ENCODE measurements at regions not wholly inside any gene's neighbourhood (a gene's known extent, or its start where the extent isn't known, plus 50 kb on each side); places are given as distances from the start of the nearest gene placed in this dataset.

GRCh38 chr6:110037726-110038295 is 59.7 kb downstream of the GPR6 start:
- no peaks in the 10 kb centered on the region for H3K27me3 ChIP-seq (ENCODE audit: insufficient read depth, low read length, poor library complexity)
- H2AK5ac ChIP-seq (ENCODE audit: low read length), result no peak overlapping the region
- no peak overlapping the region for H3K4ac ChIP-seq (ENCODE audit: low read depth, low read length)
- no peaks in the 10 kb centered on the region for H3K79me2 ChIP-seq (ENCODE audit: control insufficient read depth, insufficient read depth, low read length)
- no CpG with 5 or more reads among the region's 9 CpGs for WGBS (ENCODE audit: extremely low coverage, insufficient coverage, low lambda C conversion rate)
- no peak overlapping the region for H4K5ac ChIP-seq (ENCODE audit: low read length)
- H3K23ac ChIP-seq (ENCODE audit: low read length), result no peak overlapping the region
- no peak overlapping the region for H2BK15ac ChIP-seq (replicated peaks; ENCODE audit: low read depth)
- no peak overlapping the region for H3K9ac ChIP-seq (ENCODE audit: low read length)
- DNase-seq, result no peak
- no peak overlapping the region for H2BK5ac ChIP-seq (ENCODE audit: low read length)
- no peaks in the 10 kb centered on the region for H3K79me1 ChIP-seq (ENCODE audit: low read length)
- H3K4me1 ChIP-seq (ENCODE audit: control insufficient read depth, low read depth, low read length), result peaks cover 3% of the 10 kb centered on the region
- peak overlapping the region; percentile 10 for H3K56ac ChIP-seq (ENCODE audit: low read length)
- no peaks in the 10 kb centered on the region for H3K36me3 ChIP-seq (ENCODE audit: control insufficient read depth, insufficient read depth, low read length)
- no peak overlapping the region for H2BK120ac ChIP-seq (ENCODE audit: low read depth, low read length)
- no peak overlapping the region for H3K18ac ChIP-seq (ENCODE audit: low read length)
- no peak overlapping the region for H3K27ac ChIP-seq (ENCODE audit: low read depth, low read length)
- no peak overlapping the region for H4K8ac ChIP-seq (ENCODE audit: low read depth, low read length)
- no peak overlapping the region for H3K4me2 ChIP-seq (ENCODE audit: low read length)
- H3K4me3 ChIP-seq (ENCODE audit: low read length), result no peak overlapping the region

DNA sequence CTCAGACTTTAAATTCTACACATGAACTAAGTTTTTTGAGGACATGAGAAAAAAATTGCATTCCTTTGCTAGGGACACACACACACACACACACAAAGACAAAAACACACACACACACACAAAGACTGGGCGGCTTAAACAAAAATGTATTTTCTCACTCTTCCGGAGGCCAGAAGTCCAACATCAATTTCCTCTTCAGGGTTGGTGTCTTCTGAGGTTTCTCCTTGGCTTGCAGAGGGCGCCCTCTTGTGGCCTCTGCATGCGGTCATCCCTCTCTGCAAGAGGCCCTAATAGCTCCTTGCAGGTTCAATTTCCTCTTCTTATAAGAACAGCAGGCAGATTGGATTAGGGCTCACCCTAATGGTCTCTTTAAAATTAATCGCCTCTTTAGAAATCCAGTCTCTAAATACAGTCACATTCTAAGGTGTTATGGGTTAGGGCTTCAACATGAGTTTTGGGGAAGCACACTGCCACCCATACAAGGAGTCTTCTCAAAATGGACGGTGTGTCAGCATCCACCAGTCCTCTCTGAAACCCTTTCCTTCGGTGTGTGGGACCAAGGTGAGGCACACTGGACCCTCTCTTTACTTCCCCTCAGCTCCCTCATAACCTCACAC is 61.4 kb downstream of the GPR6 start:
- Histone ChIP-seq H3K27ac (ENCODE audit: low read depth, low read length) (no peak overlapping the region), H3K36me3 (ENCODE audit: control insufficient read depth, insufficient read depth, low read length) (no peaks in the 10 kb centered on the region), H2BK5ac (ENCODE audit: low read length) (no peak overlapping the region)

GRCh38 chr6:110039981-110040383 is 61.9 kb downstream of the GPR6 start:
- no peak overlapping the region for H3K27ac ChIP-seq (ENCODE audit: low read depth, low read length)
- H3K4me2 ChIP-seq (ENCODE audit: low read length), result no peak overlapping the region
- peak overlapping the region; percentile 56 for H3K9ac ChIP-seq (ENCODE audit: low read length)
- H4K8ac ChIP-seq (ENCODE audit: low read depth, low read length), result no peak overlapping the region
- H3K56ac ChIP-seq (ENCODE audit: low read length), result peak overlapping the region; percentile 63
- H2BK15ac ChIP-seq (replicated peaks; ENCODE audit: low read depth), result no peak overlapping the region
- no peak overlapping the region for H3K4me3 ChIP-seq (ENCODE audit: low read length)
- H3K79me1 ChIP-seq (ENCODE audit: low read length), result no peaks in the 10 kb centered on the region
- H3K18ac ChIP-seq (ENCODE audit: low read length), result peak overlapping the region; percentile 57
- H3K27me3 ChIP-seq (ENCODE audit: insufficient read depth, low read length, poor library complexity), result no peaks in the 10 kb centered on the region
- no peak overlapping the region for H3K23ac ChIP-seq (ENCODE audit: low read length)
- no peaks in the 10 kb centered on the region for H3K36me3 ChIP-seq (ENCODE audit: control insufficient read depth, insufficient read depth, low read length)
- H3K4me1 ChIP-seq (ENCODE audit: control insufficient read depth, low read depth, low read length), result peaks cover 3% of the 10 kb centered on the region
- H2AK5ac ChIP-seq (ENCODE audit: low read length), result no peak overlapping the region
- peak; percentile 59 for DNase-seq
- H3K79me2 ChIP-seq (ENCODE audit: control insufficient read depth, insufficient read depth, low read length), result no peaks in the 10 kb centered on the region
- H4K5ac ChIP-seq (ENCODE audit: low read length), result no peak overlapping the region
- no CpG with 5 or more reads among the region's 15 CpGs for WGBS (ENCODE audit: extremely low coverage, insufficient coverage, low lambda C conversion rate)
- no peak overlapping the region for H3K4ac ChIP-seq (ENCODE audit: low read depth, low read length)
- H2BK5ac ChIP-seq (ENCODE audit: low read length), result no peak overlapping the region
- H2BK120ac ChIP-seq (ENCODE audit: low read depth, low read length), result no peak overlapping the region

More for the DNA sequence above, 61.4 kb downstream of the GPR6 start:
- Histone ChIP-seq H3K56ac (ENCODE audit: low read length) (peak overlapping the region; percentile 63), H3K27me3 (ENCODE audit: insufficient read depth, low read length, poor library complexity) (no peaks in the 10 kb centered on the region), H3K4ac (ENCODE audit: low read depth, low read length) (no peak overlapping the region), H2BK15ac (replicated peaks; ENCODE audit: low read depth) (no peak overlapping the region), H4K8ac (ENCODE audit: low read depth, low read length) (no peak overlapping the region), H2AK5ac (ENCODE audit: low read length) (no peak overlapping the region), H4K5ac (ENCODE audit: low read length) (no peak overlapping the region), H3K4me2 (ENCODE audit: low read length) (no peak overlapping the region), H3K4me1 (ENCODE audit: control insufficient read depth, low read depth, low read length) (peaks cover 3% of the 10 kb centered on the region), H3K79me1 (ENCODE audit: low read length) (no peaks in the 10 kb centered on the region), H3K18ac (ENCODE audit: low read length) (peak overlapping the region; percentile 57), H3K9ac (ENCODE audit: low read length) (peak overlapping the region; percentile 56), H2BK120ac (ENCODE audit: low read depth, low read length) (no peak overlapping the region), H3K23ac (ENCODE audit: low read length) (no peak overlapping the region), H3K79me2 (ENCODE audit: control insufficient read depth, insufficient read depth, low read length) (no peaks in the 10 kb centered on the region), H3K4me3 (ENCODE audit: low read length) (no peak overlapping the region)
- DNase-seq, result peak; percentile 94
- WGBS (ENCODE audit: extremely low coverage, insufficient coverage, low lambda C conversion rate), result no CpG with 5 or more reads among the region's 7 CpGs

DNA sequence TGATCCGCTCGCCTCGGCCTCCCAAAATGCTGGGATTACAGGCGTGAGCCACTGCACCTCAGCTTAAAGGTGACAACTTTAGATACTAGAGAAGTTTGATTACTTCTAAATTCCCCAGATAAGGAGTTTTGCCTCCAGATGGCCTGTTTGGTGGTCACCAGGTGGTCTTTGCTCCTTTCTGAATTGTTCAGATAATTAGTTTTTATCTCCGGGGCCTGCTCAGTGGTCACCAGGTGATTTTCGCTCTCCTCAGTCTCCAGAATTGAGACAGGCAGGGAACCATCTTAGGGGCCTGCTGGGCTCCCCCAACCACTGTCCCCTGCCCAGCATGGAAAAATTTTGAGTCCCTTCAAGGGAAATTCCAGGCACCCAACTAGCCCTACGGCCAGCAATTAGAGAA is 62.6 kb downstream of the GPR6 start:
- Histone ChIP-seq H3K4me1 (ENCODE audit: control insufficient read depth, low read depth, low read length) (peaks cover 3% of the 10 kb centered on the region), H3K18ac (ENCODE audit: low read length) (no peak overlapping the region), H3K27ac (ENCODE audit: low read depth, low read length) (no peak overlapping the region), H3K79me2 (ENCODE audit: control insufficient read depth, insufficient read depth, low read length) (no peaks in the 10 kb centered on the region), H3K27me3 (ENCODE audit: insufficient read depth, low read length, poor library complexity) (no peaks in the 10 kb centered on the region), H3K56ac (ENCODE audit: low read length) (no peak overlapping the region), H3K4ac (ENCODE audit: low read depth, low read length) (no peak overlapping the region), H2AK5ac (ENCODE audit: low read length) (no peak overlapping the region), H2BK120ac (ENCODE audit: low read depth, low read length) (no peak overlapping the region), H3K9ac (ENCODE audit: low read length) (no peak overlapping the region), H2BK15ac (replicated peaks; ENCODE audit: low read depth) (no peak overlapping the region), H4K5ac (ENCODE audit: low read length) (no peak overlapping the region), H3K4me3 (ENCODE audit: low read length) (no peak overlapping the region), H2BK5ac (ENCODE audit: low read length) (no peak overlapping the region), H3K36me3 (ENCODE audit: control insufficient read depth, insufficient read depth, low read length) (no peaks in the 10 kb centered on the region), H3K4me2 (ENCODE audit: low read length) (no peak overlapping the region), H3K79me1 (ENCODE audit: low read length) (no peaks in the 10 kb centered on the region), H3K23ac (ENCODE audit: low read length) (no peak overlapping the region), H4K8ac (ENCODE audit: low read depth, low read length) (no peak overlapping the region)
- peak; percentile 56 for DNase-seq
- no CpG with 5 or more reads among the region's 7 CpGs for WGBS (ENCODE audit: extremely low coverage, insufficient coverage, low lambda C conversion rate)

GRCh38 chr6:110041126-110041525 is 63.0 kb downstream of the GPR6 start:
- Histone ChIP-seq H3K27me3 (ENCODE audit: insufficient read depth, low read length, poor library complexity) (no peaks in the 10 kb centered on the region), H2BK15ac (replicated peaks; ENCODE audit: low read depth) (no peak overlapping the region), H3K79me1 (ENCODE audit: low read length) (no peaks in the 10 kb centered on the region), H2BK120ac (ENCODE audit: low read depth, low read length) (no peak overlapping the region), H3K36me3 (ENCODE audit: control insufficient read depth, insufficient read depth, low read length) (no peaks in the 10 kb centered on the region), H3K4me1 (ENCODE audit: control insufficient read depth, low read depth, low read length) (peaks cover 3% of the 10 kb centered on the region), H3K4ac (ENCODE audit: low read depth, low read length) (no peak overlapping the region), H3K4me3 (ENCODE audit: low read length) (no peak overlapping the region), H3K56ac (ENCODE audit: low read length) (peak overlapping the region; percentile 51), H3K23ac (ENCODE audit: low read length) (no peak overlapping the region), H3K79me2 (ENCODE audit: control insufficient read depth, insufficient read depth, low read length) (no peaks in the 10 kb centered on the region), H3K9ac (ENCODE audit: low read length) (no peak overlapping the region), H2BK5ac (ENCODE audit: low read length) (no peak overlapping the region), H2AK5ac (ENCODE audit: low read length) (no peak overlapping the region), H3K18ac (ENCODE audit: low read length) (peak overlapping the region; percentile 3), H4K5ac (ENCODE audit: low read length) (no peak overlapping the region), H3K4me2 (ENCODE audit: low read length) (no peak overlapping the region), H3K27ac (ENCODE audit: low read depth, low read length) (no peak overlapping the region), H4K8ac (ENCODE audit: low read depth, low read length) (no peak overlapping the region)
- WGBS (ENCODE audit: extremely low coverage, insufficient coverage, low lambda C conversion rate), result no CpG with 5 or more reads among the region's 2 CpGs
- peak; percentile 35 for DNase-seq

GRCh38 chr6:110041830-110042229 is 63.7 kb downstream of the GPR6 start:
- Histone ChIP-seq H3K79me1 (ENCODE audit: low read length) (no peaks in the 10 kb centered on the region), H3K4me3 (ENCODE audit: low read length) (no peak overlapping the region), H3K79me2 (ENCODE audit: control insufficient read depth, insufficient read depth, low read length) (no peaks in the 10 kb centered on the region), H3K23ac (ENCODE audit: low read length) (no peak overlapping the region), H2BK5ac (ENCODE audit: low read length) (no peak overlapping the region), H3K9ac (ENCODE audit: low read length) (no peak overlapping the region), H3K36me3 (ENCODE audit: control insufficient read depth, insufficient read depth, low read length) (no peaks in the 10 kb centered on the region), H2BK120ac (ENCODE audit: low read depth, low read length) (no peak overlapping the region), H2AK5ac (ENCODE audit: low read length) (no peak overlapping the region), H3K56ac (ENCODE audit: low read length) (no peak overlapping the region), H4K5ac (ENCODE audit: low read length) (no peak overlapping the region), H3K27ac (ENCODE audit: low read depth, low read length) (no peak overlapping the region), H3K4ac (ENCODE audit: low read depth, low read length) (no peak overlapping the region), H3K4me1 (ENCODE audit: control insufficient read depth, low read depth, low read length) (peaks cover 3% of the 10 kb centered on the region), H3K4me2 (ENCODE audit: low read length) (no peak overlapping the region), H3K18ac (ENCODE audit: low read length) (no peak overlapping the region), H4K8ac (ENCODE audit: low read depth, low read length) (no peak overlapping the region), H3K27me3 (ENCODE audit: insufficient read depth, low read length, poor library complexity) (no peaks in the 10 kb centered on the region), H2BK15ac (replicated peaks; ENCODE audit: low read depth) (no peak overlapping the region)
- WGBS (ENCODE audit: extremely low coverage, insufficient coverage, low lambda C conversion rate), result no CpG with 5 or more reads among the region's 5 CpGs
- DNase-seq, result no peak

All from mesendoderm (in vitro differentiated cells).